ENCODE measurements at regions not wholly inside any gene's neighbourhood (a gene's known extent, or its start where the extent isn't known, plus 50 kb on each side); places are given as distances from the start of the nearest gene placed in this dataset.
"Not testable (repeated sequence)": the region's sequence is repeated elsewhere in the genome, so short reads cannot be mapped to it uniquely, and the experiment has no call there.

- DNase-seq; POLR2A ChIA-PET (ENCODE audit: partially characterized antibody): not testable (repeated sequence)
Observed at GRCh38 chr4:97325751-97326150, 817.5 kb downstream of the STPG2 start.

GRCh38 chr4:97330917-97331316 lies 812.4 kb downstream of the STPG2 start:
- no peak overlapping the region for H3K4me3 Mint-ChIP-seq
- DNase-seq = no peak
- Histone ChIP-seq H3K4me1 (ENCODE audit: insufficient read depth, low read length) (no peaks in the 10 kb centered on the region), H3K4me3 (ENCODE audit: low read length in 2 of 2) (no peak overlapping the region), H3K27ac (ENCODE audit: low read depth, low read length) (no peak overlapping the region), H3K36me3 (ENCODE audit: insufficient read depth, low read length) (no peaks in the 10 kb centered on the region), H3K27me3 (ENCODE audit: insufficient read depth, low read length) (no peaks in the 10 kb centered on the region), H3K9me3 (ENCODE audit: control insufficient read depth in 1 of 2, low read length in 2 of 2) (no peaks in the 10 kb centered on the region)
- intact Hi-C loops (cut with micrococcal nuclease) = no loop called here
- ChIA-PET POLR2A (ENCODE audit: partially characterized antibody) (no interaction called here), CTCF (ENCODE audit: partially characterized antibody) (no interaction called here)
- H3K36me3 Mint-ChIP-seq = no peaks in the 10 kb centered on the region
- peaks cover 0 to 8% (median 3%) of the 10 kb centered on the region in 8 donors for H3K9me3 Mint-ChIP-seq
- no peak overlapping the region for H3K27ac Mint-ChIP-seq
- H3K27me3 Mint-ChIP-seq = no peaks in the 10 kb centered on the region
- no peaks in the 10 kb centered on the region for H3K4me1 Mint-ChIP-seq

More at GRCh38 chr4:97325751-97326150, 817.5 kb downstream of the STPG2 start:
- H3K27me3 Mint-ChIP-seq; H3K4me1 ChIP-seq (ENCODE audit: insufficient read depth, low read length); H3K4me1 Mint-ChIP-seq; H3K4me3 ChIP-seq (ENCODE audit: low read length in 2 of 2); H3K36me3 ChIP-seq (ENCODE audit: insufficient read depth, low read length); H3K9me3 ChIP-seq (ENCODE audit: control insufficient read depth in 1 of 2, low read length in 2 of 2); H3K27ac Mint-ChIP-seq; CTCF ChIA-PET (ENCODE audit: partially characterized antibody); H3K27ac ChIP-seq (ENCODE audit: low read depth, low read length); H3K36me3 Mint-ChIP-seq; H3K27me3 ChIP-seq (ENCODE audit: insufficient read depth, low read length); H3K9me3 Mint-ChIP-seq; intact Hi-C loops (cut with micrococcal nuclease); H3K4me3 Mint-ChIP-seq: not testable (repeated sequence)

DNA sequence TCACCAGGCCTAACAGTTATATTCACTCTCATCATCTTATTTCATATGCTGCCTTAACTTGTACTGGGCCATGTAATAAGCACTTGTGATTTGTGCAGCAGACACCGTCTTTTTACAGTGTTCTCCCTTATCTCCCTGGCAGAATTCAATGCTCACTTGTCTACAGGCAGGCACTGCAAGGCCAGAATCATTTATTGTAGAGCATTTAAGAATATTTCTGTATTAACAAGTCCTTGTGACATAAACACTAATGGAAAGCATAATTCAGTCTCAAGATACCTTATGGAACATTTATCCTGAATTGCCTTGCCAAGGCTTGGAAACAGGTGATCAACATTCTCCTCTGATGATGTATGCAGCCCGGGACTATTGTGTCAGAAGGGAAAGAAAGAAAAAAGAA lies 808.9 kb downstream of the STPG2 start:
- POLR2A ChIA-PET (ENCODE audit: partially characterized antibody) = no interaction called here
- Mint-ChIP-seq H3K9me3 (peaks cover 0 to 21% (median 17%) of the 10 kb centered on the region in 8 donors), H3K36me3 (no peaks in the 10 kb centered on the region), H3K27me3 (no peaks in the 10 kb centered on the region), H3K4me3 (no peak overlapping the region), H3K4me1 (no peaks in the 10 kb centered on the region), H3K27ac (no peak overlapping the region)
- H3K4me1 ChIP-seq (ENCODE audit: insufficient read depth, low read length) = no peaks in the 10 kb centered on the region
- no peak overlapping the region for H3K4me3 ChIP-seq (ENCODE audit: low read length in 2 of 2)
- no peaks in the 10 kb centered on the region for H3K36me3 ChIP-seq (ENCODE audit: insufficient read depth, low read length)
- DNase-seq = no peak
- CTCF ChIA-PET (ENCODE audit: partially characterized antibody) = no interaction called here
- no peaks in the 10 kb centered on the region for H3K27me3 ChIP-seq (ENCODE audit: insufficient read depth, low read length)
- intact Hi-C loops (cut with micrococcal nuclease) = no loop called here
- H3K9me3 ChIP-seq (ENCODE audit: control insufficient read depth in 1 of 2, low read length in 2 of 2) = peaks cover 0 to 3% of the 10 kb centered on the region in 2 donors
- no peak overlapping the region for H3K27ac ChIP-seq (ENCODE audit: low read depth, low read length)

DNA sequence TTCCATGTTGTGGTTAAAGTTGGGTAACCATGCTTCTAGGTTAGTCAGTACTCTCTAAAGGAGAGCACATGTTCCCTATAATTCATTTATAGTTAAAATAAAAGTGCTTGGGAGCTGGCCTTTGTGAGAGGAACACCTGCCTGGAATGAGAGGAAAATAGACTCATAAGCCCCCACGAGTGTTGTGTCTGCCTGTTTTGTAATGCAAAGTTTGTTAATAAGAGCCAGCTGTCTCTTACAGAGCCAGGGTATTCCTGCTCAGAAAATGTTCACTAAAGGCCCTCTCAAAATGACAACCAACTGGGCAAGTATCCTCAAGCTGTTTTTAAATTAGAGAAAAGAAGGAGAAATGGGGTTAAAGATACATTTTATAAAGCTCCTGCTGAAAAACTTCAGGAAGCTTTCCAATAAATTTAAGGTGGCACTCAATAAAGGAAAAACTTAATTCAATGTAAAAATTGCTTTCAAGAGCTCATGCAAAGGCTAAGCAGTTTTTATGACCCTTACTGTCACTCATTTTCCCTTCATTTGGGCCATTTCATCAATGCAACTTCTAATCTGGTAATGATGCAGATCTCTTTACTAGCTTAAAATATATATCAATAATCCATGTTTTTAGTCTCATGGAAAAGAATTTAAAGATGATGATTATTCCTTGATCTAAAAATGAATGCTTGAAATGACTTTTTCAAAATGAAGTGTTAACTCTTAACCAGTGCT lies 793.6 kb downstream of the STPG2 start:
- Histone ChIP-seq H3K4me1 (ENCODE audit: insufficient read depth, low read length) (no peaks in the 10 kb centered on the region), H3K9me3 (ENCODE audit: control insufficient read depth in 1 of 2, low read length in 2 of 2) (no peaks in the 10 kb centered on the region), H3K36me3 (ENCODE audit: insufficient read depth, low read length) (no peaks in the 10 kb centered on the region), H3K27ac (ENCODE audit: low read depth, low read length) (no peak overlapping the region), H3K4me3 (ENCODE audit: low read length in 2 of 2) (no peak overlapping the region), H3K27me3 (ENCODE audit: insufficient read depth, low read length) (no peaks in the 10 kb centered on the region)
- no peaks in the 10 kb centered on the region for H3K36me3 Mint-ChIP-seq
- intact Hi-C loops (cut with micrococcal nuclease) = no loop called here
- H3K4me3 Mint-ChIP-seq = no peak overlapping the region
- DNase-seq = no peak
- no peaks in the 10 kb centered on the region for H3K27me3 Mint-ChIP-seq
- peaks cover 0 to 8% (median 2%) of the 10 kb centered on the region in 8 donors for H3K9me3 Mint-ChIP-seq
- no peaks in the 10 kb centered on the region for H3K4me1 Mint-ChIP-seq
- ChIA-PET POLR2A (ENCODE audit: partially characterized antibody) (no interaction called here), CTCF (ENCODE audit: partially characterized antibody) (no interaction called here)
- no peak overlapping the region for H3K27ac Mint-ChIP-seq

DNA sequence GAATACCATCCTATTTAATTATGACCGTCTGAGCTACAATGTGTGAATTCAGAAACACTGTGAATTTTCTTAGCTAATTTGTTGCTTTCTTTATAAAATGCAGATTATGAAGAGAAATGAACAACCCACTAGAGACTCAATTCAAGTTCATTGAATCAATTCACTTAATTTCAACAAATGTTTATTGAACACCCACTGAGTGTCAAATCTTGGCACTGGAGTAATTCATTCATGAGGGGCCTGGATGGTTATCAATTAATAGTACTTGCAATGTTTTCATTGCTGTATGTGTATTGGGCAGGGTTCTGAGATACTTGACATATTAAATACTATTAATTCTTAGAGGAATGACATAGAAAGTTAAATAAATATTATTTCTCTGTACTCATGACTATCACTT lies 789.4 kb downstream of the STPG2 start:
- ChIA-PET CTCF (ENCODE audit: partially characterized antibody) (no interaction called here), POLR2A (ENCODE audit: partially characterized antibody) (no interaction called here)
- intact Hi-C loops (cut with micrococcal nuclease) = no loop called here
- H3K4me1 ChIP-seq (ENCODE audit: insufficient read depth, low read length) = no peaks in the 10 kb centered on the region
- Mint-ChIP-seq H3K4me1 (no peaks in the 10 kb centered on the region), H3K9me3 (peaks cover 5 to 27% (median 9%) of the 10 kb centered on the region in 8 donors), H3K36me3 (no peaks in the 10 kb centered on the region), H3K4me3 (no peak overlapping the region), H3K27me3 (no peaks in the 10 kb centered on the region), H3K27ac (no peak overlapping the region)
- no peaks in the 10 kb centered on the region for H3K9me3 ChIP-seq (ENCODE audit: control insufficient read depth in 1 of 2, low read length in 2 of 2)
- no peaks in the 10 kb centered on the region for H3K36me3 ChIP-seq (ENCODE audit: insufficient read depth, low read length)
- H3K4me3 ChIP-seq (ENCODE audit: low read length in 2 of 2) = no peak overlapping the region
- no peak for DNase-seq
- H3K27me3 ChIP-seq (ENCODE audit: insufficient read depth, low read length) = no peaks in the 10 kb centered on the region
- H3K27ac ChIP-seq (ENCODE audit: low read depth, low read length) = no peak overlapping the region

- Histone ChIP-seq H3K4me3 (ENCODE audit: low read length in 2 of 2) (no peak overlapping the region), H3K36me3 (ENCODE audit: insufficient read depth, low read length) (no peaks in the 10 kb centered on the region), H3K27ac (ENCODE audit: low read depth, low read length) (no peak overlapping the region), H3K27me3 (ENCODE audit: insufficient read depth, low read length) (no peaks in the 10 kb centered on the region), H3K9me3 (ENCODE audit: control insufficient read depth in 1 of 2, low read length in 2 of 2) (no peaks in the 10 kb centered on the region), H3K4me1 (ENCODE audit: insufficient read depth, low read length) (no peaks in the 10 kb centered on the region)
- no peak overlapping the region for H3K4me3 Mint-ChIP-seq
- H3K27ac Mint-ChIP-seq = no peak overlapping the region
- H3K27me3 Mint-ChIP-seq = no peaks in the 10 kb centered on the region
- CTCF ChIA-PET (ENCODE audit: partially characterized antibody) = no interaction called here
- H3K9me3 Mint-ChIP-seq = peaks cover 0 to 19% (median 13%) of the 10 kb centered on the region in 8 donors
- DNase-seq = no peak
- POLR2A ChIA-PET (ENCODE audit: partially characterized antibody) = no interaction called here
- no peaks in the 10 kb centered on the region for H3K36me3 Mint-ChIP-seq
- intact Hi-C loops (cut with micrococcal nuclease) = no loop called here
- no peaks in the 10 kb centered on the region for H3K4me1 Mint-ChIP-seq
Observed at GRCh38 chr4:97359826-97360225, 783.5 kb downstream of the STPG2 start.

- no peaks in the 10 kb centered on the region for H3K4me1 Mint-ChIP-seq
- no peak overlapping the region for H3K4me3 Mint-ChIP-seq
Observed at GRCh38 chr4:97360733-97361132, 782.5 kb downstream of the STPG2 start.

GRCh38 chr4:97367878-97368277 lies 775.4 kb downstream of the STPG2 start:
- Mint-ChIP-seq H3K4me1 (no peaks in the 10 kb centered on the region), H3K9me3 (peaks cover 0 to 15% (median 8%) of the 10 kb centered on the region in 8 donors), H3K27ac (no peak overlapping the region), H3K36me3 (no peaks in the 10 kb centered on the region), H3K4me3 (no peak overlapping the region), H3K27me3 (no peaks in the 10 kb centered on the region)
- intact Hi-C loops (cut with micrococcal nuclease) = no loop called here
- DNase-seq = no peak
- Histone ChIP-seq H3K9me3 (ENCODE audit: control insufficient read depth in 1 of 2, low read length in 2 of 2) (no peaks in the 10 kb centered on the region), H3K36me3 (ENCODE audit: insufficient read depth, low read length) (no peaks in the 10 kb centered on the region), H3K4me1 (ENCODE audit: insufficient read depth, low read length) (no peaks in the 10 kb centered on the region), H3K27ac (ENCODE audit: low read depth, low read length) (no peak overlapping the region), H3K27me3 (ENCODE audit: insufficient read depth, low read length) (no peaks in the 10 kb centered on the region), H3K4me3 (ENCODE audit: low read length in 2 of 2) (no peak overlapping the region)
- POLR2A ChIA-PET (ENCODE audit: partially characterized antibody) = no interaction called here
- CTCF ChIA-PET (ENCODE audit: partially characterized antibody) = no interaction called here

More at GRCh38 chr4:97360733-97361132, 782.5 kb downstream of the STPG2 start:
- no peaks in the 10 kb centered on the region for H3K9me3 ChIP-seq (ENCODE audit: control insufficient read depth in 1 of 2, low read length in 2 of 2)
- Mint-ChIP-seq H3K27ac (no peak overlapping the region), H3K9me3 (peaks cover 0 to 19% (median 13%) of the 10 kb centered on the region in 8 donors), H3K36me3 (no peaks in the 10 kb centered on the region), H3K27me3 (no peaks in the 10 kb centered on the region)
- H3K36me3 ChIP-seq (ENCODE audit: insufficient read depth, low read length) = no peaks in the 10 kb centered on the region
- CTCF ChIA-PET (ENCODE audit: partially characterized antibody) = no interaction called here
- H3K27me3 ChIP-seq (ENCODE audit: insufficient read depth, low read length) = no peaks in the 10 kb centered on the region
- POLR2A ChIA-PET (ENCODE audit: partially characterized antibody) = no interaction called here
- no peak overlapping the region for H3K27ac ChIP-seq (ENCODE audit: low read depth, low read length)
- no peak for DNase-seq
- no peak overlapping the region for H3K4me3 ChIP-seq (ENCODE audit: low read length in 2 of 2)
- H3K4me1 ChIP-seq (ENCODE audit: insufficient read depth, low read length) = no peaks in the 10 kb centered on the region
- intact Hi-C loops (cut with micrococcal nuclease) = no loop called here

Data from CD4-positive, alpha-beta memory T cell (primary cell).